A673 (cell line): ENCODE measurements at regions not wholly inside any gene's neighbourhood (a gene's known extent, or its start where the extent isn't known, plus 50 kb on each side); places are given as distances from the start of the nearest gene placed in this dataset.

Source experiments
- BruUV-seq: library from RNA; stranded (reverse); fragments of 400-500 nt; replicated peaks from 2 replicates; lab custom pipeline; 2021; lab: Mats Ljungman, UMichigan
- CTCF ChIA-PET: fragments of 300-600 bp; sonication (Branson Sonifier 250); formaldehyde crosslinking; loops from one replicate; lab custom pipeline; 2022; ENCODE audit warnings: antibody characterized with exemption; lab: Charles Lee
- POLR2A ChIA-PET: fragments of 300-600 bp; sonication (Branson Sonifier 250); formaldehyde crosslinking; loops from one replicate; lab custom pipeline; 2022; ENCODE audit warnings: antibody characterized with exemption; ENCODE audit not compliant: low non-redundant PET; lab: Charles Lee
- DNase-seq: peaks from one replicate; pipeline ENCODE4 v3.0.0-alpha.2; 2015; ENCODE audit warnings: low spot score
- H3K27ac ChIP-seq: fragments of 200-600 bp; sonication (generic); 2 replicates; pipeline ENCODE4 v1.5.1; 2016; ENCODE audit warnings: mixed run types, low read depth, mild to moderate bottlenecking, mixed read lengths, antibody characterized with exemption, low read length; ENCODE audit not compliant: poor library complexity, severe bottlenecking
- H3K27me3 ChIP-seq: fragments of 200-600 bp; sonication (generic); replicated peaks from 2 replicates; pipeline ENCODE4 v1.6.1; 2017; ENCODE audit warnings: mixed run types, low read depth, mild to moderate bottlenecking, mixed read lengths, antibody characterized with exemption, low read length; ENCODE audit not compliant: insufficient read depth, poor library complexity
- H3K36me3 ChIP-seq: fragments of 200-600 bp; sonication (generic); 2 replicates; pipeline ENCODE4 v1.6.1; 2016; ENCODE audit warnings: mixed run types, mild to moderate bottlenecking, mixed read lengths, antibody characterized with exemption, low read length; ENCODE audit not compliant: insufficient read depth, poor library complexity, severe bottlenecking
- H3K4me1 ChIP-seq: fragments of 200-600 bp; sonication (generic); 2 replicates; pipeline ENCODE4 v1.6.1; 2017; ENCODE audit warnings: mixed run types, mild to moderate bottlenecking, mixed read lengths, antibody characterized with exemption, low read length; ENCODE audit not compliant: insufficient read depth, poor library complexity, severe bottlenecking
- H3K4me3 ChIP-seq: fragments of 200-600 bp; sonication (generic); 2 replicates; pipeline ENCODE4 v1.5.1; 2016; ENCODE audit warnings: low read depth, mixed run types, mild to moderate bottlenecking, mixed read lengths, low read length; ENCODE audit not compliant: poor library complexity, severe bottlenecking
- H3K9me3 ChIP-seq: fragments of 200-600 bp; sonication (generic); 2 replicates; pipeline ENCODE4 v1.6.1; 2016; ENCODE audit warnings: mixed run types, low read depth, mild to moderate bottlenecking, mixed read lengths, antibody characterized with exemption, low read length; ENCODE audit not compliant: poor library complexity, severe bottlenecking
- EZH2 ChIP-seq: fragments of 200-600 bp; sonication (generic); IDR thresholded peaks from 2 replicates; pipeline ENCODE4 v1.6.1; 2017; ENCODE audit warnings: borderline replicate concordance, low read depth, mild to moderate bottlenecking, mixed read lengths, antibody characterized with exemption, low read length; ENCODE audit not compliant: poor library complexity, severe bottlenecking
- intact Hi-C: fragments of 100-400 bp; cut with micrococcal nuclease; formaldehyde crosslinking; loops from one replicate; pipeline ENCODE4 v1.10.0; 2022; ENCODE audit not compliant: unreplicated experiment
- TF ChIP-seq, protein P1 (sequence below): fragments of 300-800, 200-600 bp; sonication (generic); conservative IDR thresholded peaks from 2 replicates; pipeline ENCODE4 v1.5.1; 2017; ENCODE audit warnings: low read depth, mild to moderate bottlenecking, antibody characterized with exemption, low read length, moderate library complexity, mixed read lengths

- H3K27me3 ChIP-seq, result no peaks in the 10 kb centered on the region
- peaks cover 31% of the 10 kb centered on the region for H3K4me1 ChIP-seq
- H3K27ac ChIP-seq, result no peak overlapping the region
- intact Hi-C loops, result loop anchor here (5.0 to 10.0 kb wide), 2 partner anchors 462 to 755 kb away; partner anchors contain the start of gene HCN1
- DNase-seq, result peak; percentile 37
- H3K36me3 ChIP-seq, result no peaks in the 10 kb centered on the region
- no TSS peak for BruUV-seq
- no peaks in the 10 kb centered on the region for H3K9me3 ChIP-seq
- H3K4me3 ChIP-seq, result no peak overlapping the region
- TF ChIP-seq, protein P1, sequence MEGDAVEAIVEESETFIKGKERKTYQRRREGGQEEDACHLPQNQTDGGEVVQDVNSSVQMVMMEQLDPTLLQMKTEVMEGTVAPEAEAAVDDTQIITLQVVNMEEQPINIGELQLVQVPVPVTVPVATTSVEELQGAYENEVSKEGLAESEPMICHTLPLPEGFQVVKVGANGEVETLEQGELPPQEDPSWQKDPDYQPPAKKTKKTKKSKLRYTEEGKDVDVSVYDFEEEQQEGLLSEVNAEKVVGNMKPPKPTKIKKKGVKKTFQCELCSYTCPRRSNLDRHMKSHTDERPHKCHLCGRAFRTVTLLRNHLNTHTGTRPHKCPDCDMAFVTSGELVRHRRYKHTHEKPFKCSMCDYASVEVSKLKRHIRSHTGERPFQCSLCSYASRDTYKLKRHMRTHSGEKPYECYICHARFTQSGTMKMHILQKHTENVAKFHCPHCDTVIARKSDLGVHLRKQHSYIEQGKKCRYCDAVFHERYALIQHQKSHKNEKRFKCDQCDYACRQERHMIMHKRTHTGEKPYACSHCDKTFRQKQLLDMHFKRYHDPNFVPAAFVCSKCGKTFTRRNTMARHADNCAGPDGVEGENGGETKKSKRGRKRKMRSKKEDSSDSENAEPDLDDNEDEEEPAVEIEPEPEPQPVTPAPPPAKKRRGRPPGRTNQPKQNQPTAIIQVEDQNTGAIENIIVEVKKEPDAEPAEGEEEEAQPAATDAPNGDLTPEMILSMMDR, result no peak
- TF ChIP-seq EZH2, result no peak
- ChIA-PET POLR2A (no interaction called here), CTCF (interaction anchor here (1.3 kb wide), 1 partner anchor 578 kb away, joined by 5 read pairs; no protein-coding TSS in a partner anchor)
These were observed 133.8 kb downstream of the MRPS30 start for GRCh38 chr5:44942524-44943001.

- H3K9me3 ChIP-seq, result no peaks in the 10 kb centered on the region
- no peak overlapping the region for H3K4me3 ChIP-seq
- H3K27me3 ChIP-seq, result no peaks in the 10 kb centered on the region
- ChIA-PET CTCF (interaction anchor here (1.3 kb wide), 1 partner anchor 577 kb away, joined by 5 read pairs; no protein-coding TSS in a partner anchor), POLR2A (no interaction called here)
- H3K4me1 ChIP-seq, result peaks cover 31% of the 10 kb centered on the region
- no peaks in the 10 kb centered on the region for H3K36me3 ChIP-seq
- peak overlapping the region; percentile 30 for H3K27ac ChIP-seq
- TF ChIP-seq, protein P1, result no peak
- TF ChIP-seq EZH2, result no peak
- BruUV-seq, result no TSS peak
- no peak for DNase-seq
- intact Hi-C loops, result loop anchor here (5.0 to 10.0 kb wide), 2 partner anchors 461 to 754 kb away; partner anchors contain the start of gene HCN1
These were observed 134.9 kb downstream of the MRPS30 start for GRCh38 chr5:44943647-44944046.

DNA sequence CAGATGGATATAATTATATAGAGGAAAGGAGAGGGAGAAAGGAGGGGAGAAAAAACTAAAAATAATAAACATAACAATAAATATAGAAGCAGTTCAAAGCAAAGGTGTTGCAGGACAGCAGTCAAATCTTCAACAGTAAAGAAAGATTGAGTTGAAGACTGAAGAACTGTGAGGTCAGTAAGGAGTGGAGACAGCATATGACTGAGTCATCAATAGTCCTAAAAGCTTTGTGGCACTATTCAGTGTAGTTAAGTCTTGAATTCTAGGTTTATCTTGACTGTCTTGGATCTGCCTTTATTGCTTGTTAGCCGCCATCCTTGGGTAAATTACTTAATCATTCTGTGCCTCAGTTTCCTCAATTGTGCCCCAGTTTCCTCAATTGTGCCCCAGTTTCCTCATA lies 137.0 kb downstream of the MRPS30 start:
- Histone ChIP-seq H3K4me1 (peaks cover 31% of the 10 kb centered on the region), H3K36me3 (no peaks in the 10 kb centered on the region), H3K27ac (no peak overlapping the region), H3K27me3 (no peaks in the 10 kb centered on the region), H3K9me3 (no peaks in the 10 kb centered on the region), H3K4me3 (no peak overlapping the region)
- no TSS peak for BruUV-seq
- intact Hi-C loops, result loop anchor here (10.0 kb wide), 1 partner anchor 459 kb away; no protein-coding TSS in a partner anchor
- ChIA-PET POLR2A (no interaction called here), CTCF (no interaction called here)
- TF ChIP-seq, protein P1, result no peak
- TF ChIP-seq EZH2, result no peak
- no peak for DNase-seq
